Adipocyte (in vitro differentiated cells): ENCODE measurements at regions not wholly inside any gene's neighbourhood (a gene's known extent, or its start where the extent isn't known, plus 50 kb on each side); places are given as distances from the start of the nearest gene placed in this dataset.
"Not testable (repeated sequence)": the region's sequence is repeated elsewhere in the genome, so short reads cannot be mapped to it uniquely, and the experiment has no call there.

Experiments used
- DNase-seq: peaks from one replicate; pipeline ENCODE4 v3.0.0-alpha.2; 2015; ENCODE audit warnings: low read depth
- H3K27me3 ChIP-seq: replicated peaks from 2 replicates; pipeline ENCODE4 v1.7.0; 2013; ENCODE audit warnings: mild to moderate bottlenecking, low read length, moderate library complexity; ENCODE audit not compliant: control insufficient read depth, insufficient read depth
- H3K36me3 ChIP-seq: 2 replicates; pipeline ENCODE4 v1.7.0; 2013; ENCODE audit warnings: low read length, mild to moderate bottlenecking, moderate library complexity; ENCODE audit not compliant: control insufficient read depth, insufficient read depth, severe bottlenecking
- H3K4me1 ChIP-seq: 2 replicates; pipeline ENCODE4 v1.7.0; 2013; ENCODE audit warnings: mild to moderate bottlenecking, low read length, moderate library complexity; ENCODE audit not compliant: control insufficient read depth, insufficient read depth
- H3K4me3 ChIP-seq: 2 replicates; pipeline ENCODE4 v1.7.0; 2013; ENCODE audit warnings: mild to moderate bottlenecking, low read length, moderate library complexity
- H3K9ac ChIP-seq: 2 replicates; pipeline ENCODE4 v1.7.0; 2013; ENCODE audit warnings: mild to moderate bottlenecking, low read length, moderate library complexity
- H3K9me3 ChIP-seq: 2 replicates; pipeline ENCODE4 v1.7.0; 2013; ENCODE audit warnings: mild to moderate bottlenecking, low read length, moderate library complexity; ENCODE audit not compliant: control insufficient read depth

GRCh38 chr10:57605948-57606485 is 661.7 kb downstream of the IPMK start:
- H3K9me3 ChIP-seq, result no peaks in the 10 kb centered on the region

DNA sequence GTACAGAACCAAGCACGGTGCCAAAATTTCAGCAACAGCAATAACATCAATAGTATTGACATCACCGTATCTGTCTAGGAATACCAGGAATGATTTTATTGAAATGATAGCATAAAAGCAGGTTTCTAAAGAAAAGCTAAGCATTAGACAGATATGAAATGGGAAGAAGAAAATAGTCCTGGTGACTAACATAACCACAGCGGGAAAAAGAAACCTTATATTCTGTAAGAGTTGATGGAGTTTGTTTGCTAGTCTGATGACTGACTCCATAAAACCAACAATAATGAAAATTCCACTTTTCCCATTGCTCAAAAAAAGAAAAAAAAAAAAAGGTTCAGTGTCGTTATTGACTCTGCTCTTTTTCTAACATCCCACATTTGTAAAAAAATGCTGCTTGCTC is 668.3 kb downstream of the IPMK start:
- Histone ChIP-seq H3K9me3 (no peaks in the 10 kb centered on the region), H3K27me3 (peaks cover 7% of the 10 kb centered on the region), H3K4me1 (no peaks in the 10 kb centered on the region), H3K36me3 (no peaks in the 10 kb centered on the region), H3K4me3 (no peak overlapping the region), H3K9ac (no peak overlapping the region)
- DNase-seq, result no peak

More at GRCh38 chr10:57605948-57606485, 661.7 kb downstream of the IPMK start:
- no peaks in the 10 kb centered on the region for H3K36me3 ChIP-seq
- H3K9ac ChIP-seq, result no peak overlapping the region
- H3K4me3 ChIP-seq, result no peak overlapping the region
- no peaks in the 10 kb centered on the region for H3K4me1 ChIP-seq
- H3K27me3 ChIP-seq, result no peaks in the 10 kb centered on the region
- DNase-seq, result no peak

- H3K9me3 ChIP-seq, result no peaks in the 10 kb centered on the region
- H3K36me3 ChIP-seq, result no peaks in the 10 kb centered on the region
- H3K9ac ChIP-seq, result no peak overlapping the region
- no peak overlapping the region for H3K4me3 ChIP-seq
- peaks cover 7% of the 10 kb centered on the region for H3K27me3 ChIP-seq
- no peaks in the 10 kb centered on the region for H3K4me1 ChIP-seq
- DNase-seq, result peak; percentile 3
These were observed 673.6 kb downstream of the IPMK start for GRCh38 chr10:57593983-57594573.

DNA sequence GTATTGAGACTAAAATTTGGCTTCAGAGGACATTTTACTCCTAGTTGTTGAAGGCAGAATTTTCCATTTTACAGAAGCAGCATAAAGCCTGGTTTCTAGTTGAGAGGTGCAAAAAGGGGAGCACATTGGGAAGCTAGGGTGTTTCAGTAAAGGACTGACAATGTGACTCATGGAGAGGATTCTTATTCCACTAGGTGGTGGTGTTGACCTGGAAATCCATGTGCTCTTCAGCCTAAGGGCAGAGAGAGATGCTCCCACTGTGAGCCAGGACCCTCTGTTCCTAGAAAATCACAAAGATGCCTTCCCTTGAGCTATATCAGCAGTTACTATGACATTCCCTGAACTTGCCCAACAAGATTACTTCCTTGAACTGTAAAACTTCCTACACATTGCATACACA is 687.8 kb downstream of the IPMK start:
- Histone ChIP-seq H3K27me3 (peaks cover 11% of the 10 kb centered on the region), H3K4me3 (no peak overlapping the region), H3K9ac (no peak overlapping the region), H3K9me3 (peaks cover 16% of the 10 kb centered on the region), H3K36me3 (no peaks in the 10 kb centered on the region), H3K4me1 (no peaks in the 10 kb centered on the region)
- peak; percentile 66 for DNase-seq

DNA sequence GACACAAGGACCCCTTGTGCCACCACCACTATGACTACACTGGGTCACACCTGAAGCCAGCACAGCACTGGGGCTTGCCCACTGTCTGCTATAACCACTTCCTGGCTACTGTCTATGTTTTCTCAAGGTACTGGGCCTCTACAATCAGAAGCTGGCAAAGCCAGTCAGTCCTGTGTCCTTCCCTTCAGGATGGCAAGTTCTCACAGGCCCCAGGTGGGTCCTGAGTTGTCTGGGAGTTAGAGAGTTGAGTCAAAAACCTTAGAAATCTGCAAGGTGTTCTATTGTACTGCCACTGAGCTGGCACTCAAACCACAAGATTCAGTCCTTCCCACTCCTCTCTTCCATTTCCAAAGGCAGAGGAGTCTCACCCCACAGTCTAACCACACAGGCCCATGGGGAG is 705.5 kb downstream of the IPMK start:
- Histone ChIP-seq H3K27me3 (no peaks in the 10 kb centered on the region), H3K36me3 (no peaks in the 10 kb centered on the region), H3K4me3 (no peak overlapping the region), H3K9ac (no peak overlapping the region), H3K9me3 (no peaks in the 10 kb centered on the region), H3K4me1 (no peaks in the 10 kb centered on the region)
- DNase-seq, result no peak

DNA sequence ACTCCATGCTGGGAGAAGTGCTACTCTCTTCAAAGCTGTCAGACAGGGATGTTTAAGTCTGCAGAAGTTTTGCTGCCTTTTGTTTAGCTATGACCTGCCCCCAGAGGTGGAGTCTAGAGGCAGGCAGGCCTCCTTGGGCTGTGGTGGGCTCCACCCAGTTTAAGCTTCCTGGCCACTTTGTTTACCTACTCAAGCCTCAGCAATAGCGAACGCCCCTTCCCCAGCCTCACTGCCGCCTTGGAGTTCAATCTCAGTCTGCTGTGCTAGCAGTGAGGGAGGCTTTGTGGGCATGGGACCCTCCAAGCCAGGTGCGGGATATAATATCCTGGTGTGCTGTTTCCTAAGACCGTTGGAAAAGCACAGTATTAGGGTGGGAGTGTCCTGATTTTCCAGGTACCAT is 715.9 kb downstream of the IPMK start:
- not testable (repeated sequence) for DNase-seq, H3K9me3 ChIP-seq, H3K4me1 ChIP-seq, H3K36me3 ChIP-seq, H3K27me3 ChIP-seq, H3K4me3 ChIP-seq, H3K9ac ChIP-seq

DNA sequence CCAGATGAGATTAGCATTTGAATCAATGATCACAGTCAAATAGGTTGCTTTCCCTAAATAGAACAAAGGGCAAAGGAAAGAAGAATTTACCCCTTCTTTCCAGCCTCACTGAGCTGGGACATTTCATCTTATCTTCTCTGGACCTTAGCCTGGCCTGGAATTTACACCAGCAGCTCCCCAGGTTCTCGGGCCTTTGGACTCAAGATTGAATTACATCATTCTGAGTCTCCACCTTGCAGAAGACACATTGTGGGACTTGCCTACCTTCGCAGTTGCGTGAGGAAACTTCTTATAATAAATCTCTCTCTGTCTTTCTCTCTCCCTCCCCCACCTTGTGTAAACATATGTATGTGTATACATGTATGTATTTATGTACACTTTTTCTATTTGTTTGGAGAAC is 732.4 kb downstream of the IPMK start:
- Histone ChIP-seq H3K9me3 (no peaks in the 10 kb centered on the region), H3K27me3 (no peaks in the 10 kb centered on the region), H3K36me3 (no peaks in the 10 kb centered on the region), H3K4me3 (no peak overlapping the region), H3K9ac (no peak overlapping the region), H3K4me1 (no peaks in the 10 kb centered on the region)
- no peak for DNase-seq

GRCh38 chr10:57513637-57514036 is 754.1 kb downstream of the IPMK start:
- Histone ChIP-seq H3K9me3 (peaks cover 4% of the 10 kb centered on the region), H3K4me3 (no peak overlapping the region), H3K27me3 (no peaks in the 10 kb centered on the region), H3K36me3 (no peaks in the 10 kb centered on the region), H3K9ac (no peak overlapping the region), H3K4me1 (no peaks in the 10 kb centered on the region)
- DNase-seq, result no peak

GRCh38 chr10:57507788-57508187 is 759.9 kb downstream of the IPMK start:
- no peaks in the 10 kb centered on the region for H3K36me3 ChIP-seq
- no peak for DNase-seq
- no peaks in the 10 kb centered on the region for H3K4me1 ChIP-seq
- no peaks in the 10 kb centered on the region for H3K27me3 ChIP-seq
- H3K4me3 ChIP-seq, result no peak overlapping the region
- H3K9ac ChIP-seq, result no peak overlapping the region
- H3K9me3 ChIP-seq, result no peaks in the 10 kb centered on the region

- Histone ChIP-seq H3K4me3 (no peak overlapping the region), H3K9me3 (no peaks in the 10 kb centered on the region), H3K4me1 (no peaks in the 10 kb centered on the region), H3K9ac (no peak overlapping the region), H3K36me3 (no peaks in the 10 kb centered on the region), H3K27me3 (no peaks in the 10 kb centered on the region)
- no peak for DNase-seq
These were observed 761.1 kb downstream of the IPMK start for GRCh38 chr10:57506414-57507094.

GRCh38 chr10:57494486-57494885 is 773.2 kb downstream of the IPMK start:
- Histone ChIP-seq H3K9me3 (no peaks in the 10 kb centered on the region), H3K27me3 (no peaks in the 10 kb centered on the region), H3K9ac (no peak overlapping the region), H3K4me3 (no peak overlapping the region), H3K36me3 (no peaks in the 10 kb centered on the region), H3K4me1 (no peaks in the 10 kb centered on the region)
- no peak for DNase-seq
